ENCODE measurements at regions not wholly inside any gene's neighbourhood (a gene's known extent, or its start where the extent isn't known, plus 50 kb on each side); places are given as distances from the start of the nearest gene placed in this dataset.
"Not testable (repeated sequence)": the region's sequence is repeated elsewhere in the genome, so short reads cannot be mapped to it uniquely, and the experiment has no call there.

DNA sequence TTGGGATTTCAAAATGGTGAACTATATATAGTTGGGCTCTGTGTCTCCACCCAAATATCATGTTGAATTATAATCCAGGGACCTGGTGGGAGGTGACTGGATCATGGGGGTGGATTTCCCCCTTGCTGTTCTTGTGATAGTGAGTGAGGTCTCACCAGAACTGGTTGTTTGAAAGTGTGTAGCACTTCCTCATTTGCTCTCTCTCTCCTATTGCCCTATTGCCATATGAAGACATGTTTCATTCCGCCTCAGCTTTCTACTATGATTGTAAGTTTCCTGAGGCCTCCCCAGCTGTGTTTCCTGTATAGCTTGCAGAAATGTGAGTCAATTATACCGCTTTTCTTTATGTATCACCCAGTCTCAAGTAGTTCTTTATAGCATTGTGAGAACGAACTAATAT, 545.6 kb downstream of the TRAM1L1 start:
- no peaks in the 10 kb centered on the region for H3K9me3 ChIP-seq (ENCODE audit: control insufficient read depth in 2 of 3, insufficient read depth in 1 of 3, low read length in 3 of 3)
- DNase-seq, result no peak

GRCh38 chr4:116537828-116538227, 547.5 kb downstream of the TRAM1L1 start:
- DNase-seq, result no peak
- Histone ChIP-seq H3K4me1 (ENCODE audit: control insufficient read depth in 2 of 3, insufficient read depth in 2 of 3, low read depth in 1 of 3, low read length in 3 of 3) (no peaks in the 10 kb centered on the region), H3K4me3 (ENCODE audit: low read length in 3 of 3) (no peak overlapping the region), H3K27me3 (ENCODE audit: control insufficient read depth, insufficient read depth, low read length) (no peaks in the 10 kb centered on the region), H3K9ac (ENCODE audit: low read length in 3 of 3) (no peak overlapping the region), H3K9me3 (ENCODE audit: control insufficient read depth in 2 of 3, insufficient read depth in 1 of 3, low read length in 3 of 3) (no peaks in the 10 kb centered on the region), H3K27ac (ENCODE audit: low read depth in 2 of 2, low read length in 2 of 2) (no peak overlapping the region), H3K36me3 (ENCODE audit: control insufficient read depth in 2 of 3, insufficient read depth in 3 of 3, low read length in 3 of 3) (no peaks in the 10 kb centered on the region)
- no peak for FAIRE-seq
- intact Hi-C loops (cut with DNase I), result no loop called here
- TF ChIP-seq CTCF (IDR thresholded peaks at IDR 0.05; ENCODE audit: borderline replicate concordance, extremely low read depth, insufficient read depth), result no peak

More for the DNA sequence above, 545.6 kb downstream of the TRAM1L1 start:
- no peak overlapping the region for H3K4me3 ChIP-seq (ENCODE audit: low read length in 3 of 3)
- FAIRE-seq, result no peak
- TF ChIP-seq CTCF (IDR thresholded peaks at IDR 0.05; ENCODE audit: borderline replicate concordance, extremely low read depth, insufficient read depth), result no peak
- H3K9ac ChIP-seq (ENCODE audit: low read length in 3 of 3), result no peak overlapping the region
- H3K4me1 ChIP-seq (ENCODE audit: control insufficient read depth in 2 of 3, insufficient read depth in 2 of 3, low read depth in 1 of 3, low read length in 3 of 3), result no peaks in the 10 kb centered on the region
- intact Hi-C loops (cut with DNase I), result no loop called here
- H3K27me3 ChIP-seq (ENCODE audit: control insufficient read depth, insufficient read depth, low read length), result no peaks in the 10 kb centered on the region
- no peaks in the 10 kb centered on the region for H3K36me3 ChIP-seq (ENCODE audit: control insufficient read depth in 2 of 3, insufficient read depth in 3 of 3, low read length in 3 of 3)
- H3K27ac ChIP-seq (ENCODE audit: low read depth in 2 of 2, low read length in 2 of 2), result no peak overlapping the region

- H3K9ac ChIP-seq (ENCODE audit: low read length in 3 of 3); H3K4me3 ChIP-seq (ENCODE audit: low read length in 3 of 3); H3K4me1 ChIP-seq (ENCODE audit: control insufficient read depth in 2 of 3, insufficient read depth in 2 of 3, low read depth in 1 of 3, low read length in 3 of 3); DNase-seq; intact Hi-C loops (cut with DNase I); H3K9me3 ChIP-seq (ENCODE audit: control insufficient read depth in 2 of 3, insufficient read depth in 1 of 3, low read length in 3 of 3); FAIRE-seq; H3K27me3 ChIP-seq (ENCODE audit: control insufficient read depth, insufficient read depth, low read length); H3K36me3 ChIP-seq (ENCODE audit: control insufficient read depth in 2 of 3, insufficient read depth in 3 of 3, low read length in 3 of 3); H3K27ac ChIP-seq (ENCODE audit: low read depth in 2 of 2, low read length in 2 of 2): not testable (repeated sequence)
Measured at GRCh38 chr4:116536024-116536423, 549.4 kb downstream of the TRAM1L1 start.

DNA sequence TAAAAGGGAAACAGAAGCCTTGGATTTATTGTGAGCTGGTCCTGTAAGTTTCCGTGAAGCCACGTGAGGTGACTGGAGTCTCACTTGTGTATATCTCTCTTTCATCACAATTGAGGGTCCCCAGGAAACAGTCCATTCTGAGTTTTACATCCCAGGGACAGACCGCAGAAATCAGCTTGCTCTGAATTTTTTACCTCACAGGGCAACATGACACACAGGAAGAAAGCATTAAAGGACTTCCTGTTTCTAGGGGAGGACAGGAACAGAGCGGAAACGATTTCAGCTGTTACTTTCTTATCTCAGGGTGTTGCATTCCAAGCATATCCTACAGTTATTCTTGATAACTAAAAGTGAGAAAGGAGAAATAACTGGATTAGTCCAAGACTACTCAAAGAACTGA, 553.5 kb downstream of the TRAM1L1 start:
- H3K9ac ChIP-seq (ENCODE audit: low read length in 3 of 3), result no peak overlapping the region
- no peak for FAIRE-seq

More for the DNA sequence above, 553.5 kb downstream of the TRAM1L1 start:
- Histone ChIP-seq H3K4me1 (ENCODE audit: control insufficient read depth in 2 of 3, insufficient read depth in 2 of 3, low read depth in 1 of 3, low read length in 3 of 3) (no peaks in the 10 kb centered on the region), H3K4me3 (ENCODE audit: low read length in 3 of 3) (no peak overlapping the region), H3K27me3 (ENCODE audit: control insufficient read depth, insufficient read depth, low read length) (no peaks in the 10 kb centered on the region), H3K9me3 (ENCODE audit: control insufficient read depth in 2 of 3, insufficient read depth in 1 of 3, low read length in 3 of 3) (no peaks in the 10 kb centered on the region), H3K36me3 (ENCODE audit: control insufficient read depth in 2 of 3, insufficient read depth in 3 of 3, low read length in 3 of 3) (no peaks in the 10 kb centered on the region), H3K27ac (ENCODE audit: low read depth in 2 of 2, low read length in 2 of 2) (no peak overlapping the region)
- intact Hi-C loops (cut with DNase I), result no loop called here
- no peak for DNase-seq
- no peak for TF ChIP-seq CTCF (IDR thresholded peaks at IDR 0.05; ENCODE audit: borderline replicate concordance, extremely low read depth, insufficient read depth)

Measured in kidney (tissue), 13 donors.